ENCODE measurements at regions not wholly inside any gene's neighbourhood (a gene's known extent, or its start where the extent isn't known, plus 50 kb on each side); places are given as distances from the start of the nearest gene placed in this dataset.

GRCh38 chr12:59861635-59862034, 265.8 kb downstream of the SLC16A7 start:
- H3K36me3 Mint-ChIP-seq = peaks cover 0 to 3% (median 0%) of the 10 kb centered on the region in 3 donors

GRCh38 chr12:59867055-59867454, 271.2 kb downstream of the SLC16A7 start:
- H3K4me1 Mint-ChIP-seq = no peaks in the 10 kb centered on the region
- Histone ChIP-seq H3K4me3 (ENCODE audit: low read length) (no peak overlapping the region), H3K9me3 (ENCODE audit: low read length) (no peaks in the 10 kb centered on the region), H3K4me1 (ENCODE audit: insufficient read depth, low read length) (no peaks in the 10 kb centered on the region), H3K27ac (ENCODE audit: low read depth, low read length) (no peak overlapping the region), H3K27me3 (ENCODE audit: insufficient read depth, low read length, poor library complexity, severe bottlenecking) (no peaks in the 10 kb centered on the region), H3K36me3 (ENCODE audit: insufficient read depth, low read length) (no peaks in the 10 kb centered on the region)
- no peak overlapping the region for H3K27ac Mint-ChIP-seq
- ChIA-PET POLR2A (no interaction called here), CTCF (no interaction called here)
- peaks cover 0 to 8% (median 2%) of the 10 kb centered on the region in 5 donors for H3K9me3 Mint-ChIP-seq
- H3K27me3 Mint-ChIP-seq = peaks cover 9 to 12% of the 10 kb centered on the region in 2 donors
- peaks cover 0 to 3% (median 0%) of the 10 kb centered on the region in 3 donors for H3K36me3 Mint-ChIP-seq
- no peak overlapping the region for H3K4me3 Mint-ChIP-seq
- no peak for DNase-seq

More at GRCh38 chr12:59861635-59862034, 265.8 kb downstream of the SLC16A7 start:
- CTCF ChIA-PET = no interaction called here
- POLR2A ChIA-PET = no interaction called here
- Mint-ChIP-seq H3K27me3 (peaks cover 6 to 17% of the 10 kb centered on the region in 2 donors), H3K27ac (no peak overlapping the region), H3K4me1 (no peaks in the 10 kb centered on the region), H3K9me3 (peaks cover 0 to 6% (median 1%) of the 10 kb centered on the region in 5 donors), H3K4me3 (no peak overlapping the region)
- DNase-seq = no peak
- H3K9me3 ChIP-seq (ENCODE audit: low read length) = no peaks in the 10 kb centered on the region
- no peaks in the 10 kb centered on the region for H3K4me1 ChIP-seq (ENCODE audit: insufficient read depth, low read length)
- H3K36me3 ChIP-seq (ENCODE audit: insufficient read depth, low read length) = no peaks in the 10 kb centered on the region
- H3K27ac ChIP-seq (ENCODE audit: low read depth, low read length) = no peak overlapping the region
- no peaks in the 10 kb centered on the region for H3K27me3 ChIP-seq (ENCODE audit: insufficient read depth, low read length, poor library complexity, severe bottlenecking)
- H3K4me3 ChIP-seq (ENCODE audit: low read length) = no peak overlapping the region

- Mint-ChIP-seq H3K27ac (no peak overlapping the region), H3K9me3 (peaks cover 0 to 8% (median 3%) of the 10 kb centered on the region in 5 donors), H3K4me1 (no peaks in the 10 kb centered on the region), H3K36me3 (no peaks in the 10 kb centered on the region), H3K27me3 (peaks cover 7 to 9% of the 10 kb centered on the region in 2 donors), H3K4me3 (no peak overlapping the region)
- DNase-seq = no peak
- Histone ChIP-seq H3K36me3 (ENCODE audit: insufficient read depth, low read length) (no peaks in the 10 kb centered on the region), H3K4me3 (ENCODE audit: low read length) (no peak overlapping the region), H3K4me1 (ENCODE audit: insufficient read depth, low read length) (no peaks in the 10 kb centered on the region), H3K27me3 (ENCODE audit: insufficient read depth, low read length, poor library complexity, severe bottlenecking) (no peaks in the 10 kb centered on the region), H3K9me3 (ENCODE audit: low read length) (no peaks in the 10 kb centered on the region), H3K27ac (ENCODE audit: low read depth, low read length) (no peak overlapping the region)
- POLR2A ChIA-PET = no interaction called here
- CTCF ChIA-PET = no interaction called here
Observed at GRCh38 chr12:59867689-59868088, 271.9 kb downstream of the SLC16A7 start.

GRCh38 chr12:59871779-59872178, 275.9 kb downstream of the SLC16A7 start:
- H3K27ac Mint-ChIP-seq = no peak overlapping the region
- ChIA-PET CTCF (no interaction called here), POLR2A (no interaction called here)
- Histone ChIP-seq H3K9me3 (ENCODE audit: low read length) (no peaks in the 10 kb centered on the region), H3K4me1 (ENCODE audit: insufficient read depth, low read length) (no peaks in the 10 kb centered on the region), H3K4me3 (ENCODE audit: low read length) (no peak overlapping the region), H3K27me3 (ENCODE audit: insufficient read depth, low read length, poor library complexity, severe bottlenecking) (no peaks in the 10 kb centered on the region), H3K36me3 (ENCODE audit: insufficient read depth, low read length) (no peaks in the 10 kb centered on the region), H3K27ac (ENCODE audit: low read depth, low read length) (no peak overlapping the region)
- no peaks in the 10 kb centered on the region for H3K36me3 Mint-ChIP-seq
- no peaks in the 10 kb centered on the region for H3K4me1 Mint-ChIP-seq
- peaks cover 0 to 8% (median 5%) of the 10 kb centered on the region in 5 donors for H3K9me3 Mint-ChIP-seq
- H3K4me3 Mint-ChIP-seq = no peak overlapping the region
- no peak for DNase-seq
- peaks cover 0 to 3% of the 10 kb centered on the region in 2 donors for H3K27me3 Mint-ChIP-seq

GRCh38 chr12:59873136-59873535, 277.3 kb downstream of the SLC16A7 start:
- no peaks in the 10 kb centered on the region for H3K36me3 ChIP-seq (ENCODE audit: insufficient read depth, low read length)
- no peak overlapping the region for H3K4me3 ChIP-seq (ENCODE audit: low read length)
- H3K36me3 Mint-ChIP-seq = no peaks in the 10 kb centered on the region
- POLR2A ChIA-PET = no interaction called here
- H3K27me3 ChIP-seq (ENCODE audit: insufficient read depth, low read length, poor library complexity, severe bottlenecking) = no peaks in the 10 kb centered on the region
- no peak overlapping the region for H3K4me3 Mint-ChIP-seq
- no peaks in the 10 kb centered on the region for H3K4me1 ChIP-seq (ENCODE audit: insufficient read depth, low read length)
- CTCF ChIA-PET = no interaction called here
- H3K27ac ChIP-seq (ENCODE audit: low read depth, low read length) = no peak overlapping the region
- no peak overlapping the region for H3K27ac Mint-ChIP-seq
- H3K27me3 Mint-ChIP-seq = peaks cover 0 to 3% of the 10 kb centered on the region in 2 donors
- peaks cover 0 to 8% (median 5%) of the 10 kb centered on the region in 5 donors for H3K9me3 Mint-ChIP-seq
- no peaks in the 10 kb centered on the region for H3K9me3 ChIP-seq (ENCODE audit: low read length)
- no peaks in the 10 kb centered on the region for H3K4me1 Mint-ChIP-seq
- no peak for DNase-seq

GRCh38 chr12:59874781-59875180, 279.0 kb downstream of the SLC16A7 start:
- Mint-ChIP-seq H3K4me1 (no peaks in the 10 kb centered on the region), H3K9me3 (peaks cover 0 to 8% (median 5%) of the 10 kb centered on the region in 5 donors), H3K27me3 (peaks cover 0 to 4% of the 10 kb centered on the region in 2 donors), H3K27ac (no peak overlapping the region), H3K36me3 (no peaks in the 10 kb centered on the region), H3K4me3 (no peak overlapping the region)
- no peaks in the 10 kb centered on the region for H3K9me3 ChIP-seq (ENCODE audit: low read length)
- CTCF ChIA-PET = no interaction called here
- no peak overlapping the region for H3K4me3 ChIP-seq (ENCODE audit: low read length)
- no peak overlapping the region for H3K27ac ChIP-seq (ENCODE audit: low read depth, low read length)
- no peaks in the 10 kb centered on the region for H3K4me1 ChIP-seq (ENCODE audit: insufficient read depth, low read length)
- no peaks in the 10 kb centered on the region for H3K27me3 ChIP-seq (ENCODE audit: insufficient read depth, low read length, poor library complexity, severe bottlenecking)
- DNase-seq = no peak
- H3K36me3 ChIP-seq (ENCODE audit: insufficient read depth, low read length) = no peaks in the 10 kb centered on the region
- POLR2A ChIA-PET = no interaction called here

GRCh38 chr12:59886131-59886733, 290.4 kb downstream of the SLC16A7 start:
- H3K27me3 ChIP-seq (ENCODE audit: insufficient read depth, low read length, poor library complexity, severe bottlenecking) = no peaks in the 10 kb centered on the region
- POLR2A ChIA-PET = no interaction called here
- H3K4me3 ChIP-seq (ENCODE audit: low read length) = no peak overlapping the region
- Mint-ChIP-seq H3K27ac (no peak overlapping the region), H3K4me3 (no peak overlapping the region), H3K9me3 (no peaks in the 10 kb centered on the region), H3K36me3 (no peaks in the 10 kb centered on the region), H3K4me1 (no peaks in the 10 kb centered on the region), H3K27me3 (peaks cover 0 to 2% of the 10 kb centered on the region in 2 donors)
- no peak overlapping the region for H3K27ac ChIP-seq (ENCODE audit: low read depth, low read length)
- no peaks in the 10 kb centered on the region for H3K9me3 ChIP-seq (ENCODE audit: low read length)
- CTCF ChIA-PET = no interaction called here
- no peak for DNase-seq
- H3K4me1 ChIP-seq (ENCODE audit: insufficient read depth, low read length) = no peaks in the 10 kb centered on the region
- H3K36me3 ChIP-seq (ENCODE audit: insufficient read depth, low read length) = no peaks in the 10 kb centered on the region

GRCh38 chr12:59887178-59887577, 291.3 kb downstream of the SLC16A7 start:
- Mint-ChIP-seq H3K4me3 (no peak overlapping the region), H3K36me3 (no peaks in the 10 kb centered on the region), H3K27ac (no peak overlapping the region), H3K9me3 (peaks cover 0 to 2% (median 0%) of the 10 kb centered on the region in 5 donors), H3K4me1 (no peaks in the 10 kb centered on the region), H3K27me3 (peaks cover 0 to 2% of the 10 kb centered on the region in 2 donors)
- Histone ChIP-seq H3K36me3 (ENCODE audit: insufficient read depth, low read length) (no peaks in the 10 kb centered on the region), H3K27me3 (ENCODE audit: insufficient read depth, low read length, poor library complexity, severe bottlenecking) (no peaks in the 10 kb centered on the region), H3K4me1 (ENCODE audit: insufficient read depth, low read length) (no peaks in the 10 kb centered on the region), H3K27ac (ENCODE audit: low read depth, low read length) (no peak overlapping the region), H3K9me3 (ENCODE audit: low read length) (no peaks in the 10 kb centered on the region), H3K4me3 (ENCODE audit: low read length) (no peak overlapping the region)
- POLR2A ChIA-PET = no interaction called here
- CTCF ChIA-PET = no interaction called here
- DNase-seq = no peak

Data from CD8-positive, alpha-beta memory T cell (primary cell).